HepG2 (cell line): ENCODE measurements at regions not wholly inside any gene's neighbourhood (a gene's known extent, or its start where the extent isn't known, plus 50 kb on each side); places are given as distances from the start of the nearest gene placed in this dataset.

ENCODE experiments used
- ARID2 ChIP-seq: sonication (generic); formaldehyde crosslinking; IDR thresholded peaks from 2 replicates; pipeline ENCODE4 v1.8.1; 2022; ENCODE audit warnings: mild to moderate bottlenecking, missing genetic modification reagents, borderline replicate concordance
- ATF5 ChIP-seq: sonication (generic); formaldehyde crosslinking; IDR thresholded peaks from 2 replicates; pipeline ENCODE4 v1.4.0; 2020; ENCODE audit warnings: mild to moderate bottlenecking, low read depth, missing genetic modification reagents
- BATF2 ChIP-seq: sonication (generic); formaldehyde crosslinking; IDR thresholded peaks from 2 replicates; pipeline ENCODE4 v1.8.0; 2022; ENCODE audit warnings: mild to moderate bottlenecking, missing genetic modification reagents, moderate library complexity
- BCLAF1 ChIP-seq: fragments of 450-650 bp; IDR thresholded peaks from 2 replicates; pipeline ENCODE4 v1.6.1; 2017; ENCODE audit warnings: mild to moderate bottlenecking
- CEBPG ChIP-seq: IDR thresholded peaks from 2 replicates; pipeline ENCODE4 v1.6.1; 2016
- IKZF4 ChIP-seq: sonication (generic); formaldehyde crosslinking; IDR thresholded peaks from 2 replicates; pipeline ENCODE4 v1.5.1; 2020; ENCODE audit warnings: borderline replicate concordance, mild to moderate bottlenecking, low read depth, missing genetic modification reagents; ENCODE audit errors: not compliant biosample characterization
- KDM5B ChIP-seq: sonication (generic); formaldehyde crosslinking; IDR thresholded peaks from 2 replicates; pipeline ENCODE4 v1.4.0; 2020; ENCODE audit warnings: missing genetic modification reagents, mild to moderate bottlenecking, borderline replicate concordance
- KLF15 ChIP-seq: sonication (generic); formaldehyde crosslinking; IDR thresholded peaks from 2 replicates; pipeline ENCODE4 v1.8.1; 2023; ENCODE audit warnings: borderline replicate concordance, mild to moderate bottlenecking, inconsistent platforms, missing genetic modification reagents, mixed read lengths
- MED1 ChIP-seq: sonication (generic); formaldehyde crosslinking; IDR thresholded peaks from 2 replicates; pipeline ENCODE4 v1.4.0; 2020; ENCODE audit warnings: missing genetic modification reagents
- MXD3 ChIP-seq: IDR thresholded peaks from 2 replicates; pipeline ENCODE4 v1.6.1; 2016; ENCODE audit warnings: mild to moderate bottlenecking, missing biosample characterization, missing genetic modification reagents
- RARG ChIP-seq: sonication (generic); formaldehyde crosslinking; IDR thresholded peaks from 2 replicates; pipeline ENCODE4 v1.4.0; 2020; ENCODE audit warnings: low read depth, mild to moderate bottlenecking, missing genetic modification reagents
- SAP130 ChIP-seq: IDR thresholded peaks from 2 replicates; pipeline ENCODE4 v1.6.1; 2016; ENCODE audit warnings: low read depth
- TAF1 ChIP-seq: sonication (generic); formaldehyde crosslinking; IDR thresholded peaks from 2 replicates; pipeline ENCODE4 v1.4.0; 2020; ENCODE audit warnings: missing genetic modification reagents
- ZBTB3 ChIP-seq: sonication (generic); formaldehyde crosslinking; IDR thresholded peaks from 2 replicates; pipeline ENCODE4 v1.4.0; 2020; ENCODE audit warnings: low read depth, mild to moderate bottlenecking, moderate library complexity, missing genetic modification reagents, borderline replicate concordance
- ZKSCAN8 ChIP-seq: IDR thresholded peaks from 2 replicates; pipeline ENCODE4 v1.6.1; 2016; ENCODE audit warnings: borderline replicate concordance, missing genetic modification reagents, missing compliant biosample characterization
- ZNF121 ChIP-seq: sonication (generic); formaldehyde crosslinking; IDR thresholded peaks from 2 replicates; pipeline ENCODE4 v1.5.0; 2020; ENCODE audit warnings: mild to moderate bottlenecking, missing genetic modification reagents
- ZNF282 ChIP-seq: fragments of 450-650 bp; IDR thresholded peaks from 2 replicates; pipeline ENCODE4 v1.6.1; 2018; ENCODE audit not compliant: partially characterized antibody
- ZNF292 ChIP-seq: sonication (generic); formaldehyde crosslinking; IDR thresholded peaks from 2 replicates; pipeline ENCODE4 v1.8.1; 2022; ENCODE audit warnings: mild to moderate bottlenecking, low read depth, missing genetic modification reagents, borderline replicate concordance
- ZNF367 ChIP-seq: sonication (generic); formaldehyde crosslinking; IDR thresholded peaks from 2 replicates; pipeline ENCODE4 v1.4.0; 2020; ENCODE audit warnings: missing genetic modification reagents, borderline replicate concordance
- ZNF609 ChIP-seq: sonication (generic); formaldehyde crosslinking; IDR thresholded peaks from 2 replicates; pipeline ENCODE4 v1.4.0; 2020; ENCODE audit warnings: mild to moderate bottlenecking, missing genetic modification reagents, borderline replicate concordance
- ZNF644 ChIP-seq: IDR thresholded peaks from 2 replicates; pipeline ENCODE4 v1.6.1; 2016; ENCODE audit warnings: low read depth
- ZSCAN30 ChIP-seq: sonication (generic); formaldehyde crosslinking; IDR thresholded peaks from 2 replicates; pipeline ENCODE4 v1.5.0; 2020; ENCODE audit warnings: mild to moderate bottlenecking, missing genetic modification reagents

- no peak for TF ChIP-seq ATF5 (CRISPR knock-in tag)
- no peak for TF ChIP-seq ZNF609 (CRISPR knock-in tag)
- TF ChIP-seq ZNF121 (CRISPR knock-in tag): no peak
- peak; percentile 55 for TF ChIP-seq SAP130 (CRISPR knock-in tag)
- no peak; the same call in 1 of the 2 replicates for TF ChIP-seq MED1
- TF ChIP-seq ZNF282: no peak
- TF ChIP-seq ZBTB3 (CRISPR knock-in tag): peak; percentile 73
- TF ChIP-seq ZNF292 (CRISPR knock-in tag): no peak
- TF ChIP-seq KDM5B (CRISPR knock-in tag): no peak
- TF ChIP-seq ARID2 (CRISPR knock-in tag): no peak
- TF ChIP-seq MXD3 (CRISPR knock-in tag): no peak
- TF ChIP-seq BCLAF1: no peak
- peak; percentile 32; the same call in 1 of the 2 replicates for TF ChIP-seq ZNF644
- TF ChIP-seq TAF1 (CRISPR knock-in tag): no peak
- no peak for TF ChIP-seq ZSCAN30 (CRISPR knock-in tag)
- TF ChIP-seq ZKSCAN8 (CRISPR knock-in tag): no peak
- TF ChIP-seq ZNF367 (CRISPR knock-in tag): no peak
- peak; percentile 47 for TF ChIP-seq CEBPG
- no peak for TF ChIP-seq KLF15 (CRISPR knock-in tag)
- TF ChIP-seq RARG (CRISPR knock-in tag): no peak
- TF ChIP-seq IKZF4 (CRISPR knock-in tag): no peak
- TF ChIP-seq BATF2 (CRISPR knock-in tag): no peak
Measured at GRCh38 chr6:139490482-139490881, 116.0 kb upstream of the CITED2 start (continued).
